ENCODE measurements at regions not wholly inside any gene's neighbourhood (a gene's known extent, or its start where the extent isn't known, plus 50 kb on each side); places are given as distances from the start of the nearest gene placed in this dataset.
"Not testable (repeated sequence)": the region's sequence is repeated elsewhere in the genome, so short reads cannot be mapped to it uniquely, and the experiment has no call there.

DNA sequence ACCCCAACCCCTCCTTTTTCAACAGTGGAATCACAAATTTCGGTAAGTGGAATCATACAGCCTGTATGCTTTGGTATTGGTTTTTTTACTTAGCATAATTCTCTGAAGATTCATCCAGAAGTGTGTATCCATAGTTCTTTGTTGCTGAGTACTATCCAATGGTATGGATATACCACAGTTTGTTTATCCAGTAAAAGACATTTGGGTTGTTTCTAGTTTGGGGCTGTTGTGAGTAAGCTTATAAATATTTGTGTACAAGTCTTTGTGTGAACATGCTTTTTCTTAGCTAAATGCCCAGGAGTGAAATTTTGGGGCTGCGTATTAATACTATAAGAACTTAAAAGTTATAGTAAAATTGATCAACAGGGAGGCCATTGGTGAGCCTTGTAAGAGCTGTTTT, 57.5 kb upstream of the GC start:
- no peak for DNase-seq (ENCODE audit: low spot score)

DNA sequence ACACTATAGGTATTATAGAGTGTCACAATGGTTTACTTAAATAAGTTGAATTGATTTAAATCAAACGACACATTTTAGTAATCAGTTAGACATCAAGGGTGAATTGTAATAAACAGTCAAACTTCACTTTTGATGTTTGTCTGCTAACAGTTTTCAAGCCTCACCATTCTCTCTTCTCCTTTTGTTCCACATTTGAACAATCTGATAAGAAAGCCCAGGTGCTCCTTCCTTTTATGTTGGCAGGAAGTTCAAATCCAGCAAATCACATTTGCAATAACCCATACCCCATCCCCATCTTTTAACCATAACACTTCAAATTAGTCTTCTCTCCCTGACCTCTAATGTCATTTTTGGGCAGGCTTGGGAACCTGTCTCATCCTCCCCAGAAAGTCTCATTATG, 63.4 kb upstream of the GC start:
- no peak for DNase-seq (ENCODE audit: low spot score)

GRCh38 chr4:71855944-71856343, 72.1 kb upstream of the GC start:
- DNase-seq (ENCODE audit: low spot score) = no peak

DNA sequence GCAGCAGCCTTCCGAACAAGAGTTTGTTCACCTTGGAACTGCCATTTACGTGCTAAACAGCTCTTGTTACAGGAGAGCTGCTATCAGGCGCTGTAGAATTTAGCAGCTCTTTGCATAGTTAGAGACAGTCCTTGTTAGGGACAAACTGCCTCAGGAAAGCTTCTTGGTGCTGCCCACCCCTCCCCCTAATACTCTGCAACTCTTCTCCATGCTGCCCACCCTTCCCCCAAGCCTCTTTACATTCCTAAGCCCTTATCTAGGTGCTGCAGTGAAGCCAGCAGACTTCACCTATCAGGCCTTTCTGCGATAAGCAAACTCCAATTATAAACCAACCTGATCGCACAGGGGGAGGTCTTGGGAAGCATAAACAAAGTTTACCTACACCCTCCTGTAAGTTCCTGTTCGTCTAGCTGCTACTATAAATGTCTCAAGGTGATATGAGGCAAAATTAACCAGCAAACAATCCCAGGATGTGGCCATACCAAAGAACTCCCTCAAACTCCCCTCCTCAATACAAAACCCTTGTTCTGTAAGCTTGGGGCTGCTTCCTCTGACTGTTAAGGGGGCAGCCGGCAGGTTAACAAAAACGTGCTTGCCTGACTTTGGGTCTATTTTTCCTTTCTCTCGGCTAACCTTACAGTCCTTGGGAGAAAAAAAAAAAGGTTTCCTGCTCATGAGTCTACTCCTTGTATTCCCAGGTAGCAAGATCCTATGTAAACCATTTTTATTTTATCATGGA, 74.0 kb upstream of the GC start:
- DNase-seq (ENCODE audit: low spot score) = no peak

- no peak for DNase-seq (ENCODE audit: low spot score)
These were observed 76.8 kb upstream of the GC start for GRCh38 chr4:71860643-71861042.

GRCh38 chr4:71862315-71862714, 78.4 kb upstream of the GC start:
- DNase-seq (ENCODE audit: low spot score) = no peak

DNA sequence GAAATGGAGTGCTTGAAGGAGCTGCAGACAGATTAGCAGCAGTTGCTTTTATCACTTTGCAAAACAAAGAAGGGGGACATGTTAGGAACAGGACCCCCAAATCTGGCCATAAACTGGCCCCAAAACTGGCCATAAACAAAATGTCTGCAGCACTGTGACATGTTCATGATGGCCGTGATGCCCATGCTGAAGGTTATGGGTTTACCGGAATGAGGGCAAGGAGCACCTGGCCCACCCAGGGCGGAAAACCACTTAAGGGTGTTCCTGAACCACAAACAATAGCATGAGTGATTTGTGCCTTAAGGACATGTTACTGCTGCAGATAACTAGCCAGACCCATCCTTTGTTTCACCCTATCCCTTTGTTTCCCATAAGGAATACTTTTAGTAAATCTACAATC, 79.6 kb upstream of the GC start:
- DNase-seq (ENCODE audit: low spot score) = no peak

GRCh38 chr4:71864380-71864779, 80.5 kb upstream of the GC start:
- DNase-seq (ENCODE audit: low spot score) = no peak

DNA sequence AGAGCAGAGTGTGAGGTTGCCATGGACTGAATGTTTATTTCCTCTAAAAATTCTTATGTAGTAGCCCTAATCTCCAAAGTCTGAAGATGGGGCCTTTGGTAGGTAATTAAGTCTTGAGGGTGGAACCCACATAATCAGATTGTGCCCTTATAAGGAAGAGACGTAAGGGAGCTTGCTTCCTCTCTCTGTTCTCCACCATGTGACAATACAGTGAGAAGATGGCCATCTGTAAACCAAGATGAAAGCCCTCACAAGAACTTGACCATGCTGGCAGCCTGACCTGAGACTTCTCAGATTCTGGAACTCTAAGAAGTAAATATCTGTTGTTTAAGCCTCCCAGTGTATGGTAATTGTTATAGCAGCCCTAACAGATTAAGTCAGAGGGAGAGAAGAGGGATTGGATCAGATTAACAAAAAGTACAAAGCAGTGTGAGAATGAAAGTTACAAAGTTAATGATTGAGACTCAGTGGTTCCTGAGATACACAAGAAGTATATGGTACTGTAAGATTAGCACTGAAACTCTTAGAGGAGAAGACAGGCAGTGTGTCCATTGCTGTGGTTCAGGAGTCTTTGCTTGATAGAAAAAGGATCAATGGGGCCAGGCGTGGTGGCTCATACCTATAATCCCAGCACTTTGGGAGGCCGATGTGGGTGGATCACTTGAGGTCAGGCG, 82.5 kb upstream of the GC start:
- DNase-seq (ENCODE audit: low spot score) = no peak

GRCh38 chr4:71867598-71867997, 83.7 kb upstream of the GC start:
- no peak for DNase-seq (ENCODE audit: low spot score)

- DNase-seq (ENCODE audit: low spot score) = no peak
These were observed 86.6 kb upstream of the GC start for GRCh38 chr4:71870456-71870855.

DNA sequence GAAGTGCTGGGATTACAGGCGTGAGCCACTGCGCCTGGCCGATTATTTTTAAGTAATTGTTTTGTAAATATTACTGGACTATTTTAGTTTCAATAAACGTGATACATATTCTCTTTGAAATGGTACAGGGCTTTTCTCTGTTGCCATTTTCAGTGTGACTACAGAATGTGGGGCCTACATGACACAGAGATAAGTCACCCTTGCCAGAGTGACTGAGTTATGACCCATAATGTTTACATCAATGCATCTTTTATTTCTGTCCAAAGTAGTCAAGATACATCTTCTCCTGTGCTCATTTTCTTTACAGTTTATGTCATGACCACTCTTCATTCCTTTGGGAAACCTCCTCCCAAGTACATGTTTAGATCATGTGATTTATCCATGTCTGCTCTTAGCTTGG, 88.3 kb upstream of the GC start:
- no peak for DNase-seq (ENCODE audit: low spot score)

- DNase-seq (ENCODE audit: low spot score) = no peak
These were observed 89.0 kb upstream of the GC start for GRCh38 chr4:71872767-71873415.

DNA sequence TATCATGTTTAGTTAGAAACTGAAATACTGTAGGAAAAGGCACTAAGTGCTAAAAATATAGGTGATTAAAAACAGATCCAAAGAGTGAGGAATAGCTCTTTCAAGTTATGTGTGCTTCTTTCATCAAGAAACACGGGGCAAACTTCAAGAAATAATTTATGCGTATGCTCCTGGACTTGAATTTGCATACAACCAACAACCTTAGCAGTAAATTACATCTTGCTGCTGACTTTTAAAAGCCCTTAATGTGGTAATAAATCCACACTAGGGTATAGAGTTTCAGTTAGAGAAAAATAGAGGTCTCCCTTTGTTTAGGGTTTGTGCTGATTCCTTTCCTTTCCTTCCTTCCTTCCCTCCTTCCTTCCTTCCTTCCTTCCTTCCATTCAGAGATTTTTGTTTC, 94.5 kb upstream of the GC start:
- DNase-seq (ENCODE audit: low spot score) = no peak

GRCh38 chr4:71882113-71882841, 98.4 kb upstream of the GC start:
- no peak for DNase-seq (ENCODE audit: low spot score)

DNA sequence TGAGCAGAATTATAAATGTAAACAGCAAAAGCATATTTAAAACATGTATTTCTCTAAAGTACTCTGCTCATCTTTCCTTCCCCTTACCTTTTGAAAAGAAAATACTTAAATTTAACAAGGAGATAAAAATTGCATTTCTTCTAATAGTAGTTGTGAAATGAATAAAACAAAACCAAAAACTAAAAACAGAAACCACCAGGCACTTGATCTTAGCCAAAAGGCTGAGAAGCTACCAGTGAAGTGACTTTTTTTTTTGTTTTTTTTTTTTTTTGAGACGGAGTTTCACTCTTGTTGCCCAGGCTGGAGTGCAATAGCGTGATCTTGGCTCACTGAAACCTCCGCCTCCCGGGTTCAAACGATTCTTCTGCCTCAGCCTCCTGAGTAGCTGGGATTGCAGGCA, 116.5 kb upstream of the GC start:
- not testable (repeated sequence) for DNase-seq (ENCODE audit: low spot score)

- not testable (repeated sequence) for DNase-seq (ENCODE audit: low spot score)
These were observed 121.7 kb upstream of the GC start for GRCh38 chr4:71905594-71905993.

- no peak for DNase-seq (ENCODE audit: low spot score)
These were observed 122.2 kb upstream of the GC start for GRCh38 chr4:71906096-71906495.

GRCh38 chr4:71907071-71907470, 123.2 kb upstream of the GC start:
- DNase-seq (ENCODE audit: low spot score) = no peak

DNA sequence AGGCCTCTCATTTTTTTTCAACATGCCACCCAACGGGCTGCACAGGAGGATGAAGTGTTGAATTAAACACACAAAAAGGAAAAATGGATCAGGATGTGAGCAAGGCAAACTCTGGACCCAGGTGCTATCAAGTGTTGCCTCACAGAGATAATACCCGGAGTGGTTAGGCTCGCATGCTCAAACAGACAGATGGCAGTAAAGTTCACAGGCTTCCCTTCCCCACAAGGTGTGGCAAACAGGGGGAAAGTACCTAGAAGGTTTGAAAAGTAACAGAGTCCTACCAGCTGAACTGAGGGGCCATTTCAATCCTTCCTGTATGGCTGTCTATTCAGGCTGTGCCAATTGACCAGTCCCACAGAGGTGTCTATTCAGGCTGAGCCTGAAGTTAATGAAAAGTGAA, 123.9 kb upstream of the GC start:
- DNase-seq (ENCODE audit: low spot score) = no peak

GRCh38 chr4:71913275-71913674, 118.5 kb upstream of the NPFFR2 start:
- no peak for DNase-seq (ENCODE audit: low spot score)

DNA sequence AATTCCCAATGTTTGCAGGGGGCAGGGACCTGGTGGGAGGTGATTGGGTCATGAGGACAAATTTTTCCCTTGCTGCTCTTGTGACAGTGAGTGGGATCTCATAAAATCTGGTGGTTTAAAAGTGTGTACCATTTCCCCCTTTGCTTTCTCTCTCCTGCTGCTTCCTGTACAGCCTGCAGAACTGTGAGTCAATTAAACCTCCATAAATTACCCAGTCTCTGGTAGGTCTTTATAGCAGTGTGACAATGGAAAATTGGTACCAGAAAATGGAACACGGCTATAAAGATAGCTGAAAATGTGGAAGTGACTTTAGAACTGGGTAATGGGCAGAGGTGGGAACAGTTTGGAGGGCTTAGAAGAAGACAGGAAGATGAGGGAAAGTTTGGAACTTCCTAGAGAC, 108.7 kb upstream of the NPFFR2 start:
- no peak for DNase-seq (ENCODE audit: low spot score)

- no peak for DNase-seq (ENCODE audit: low spot score)
These were observed 101.3 kb upstream of the NPFFR2 start for GRCh38 chr4:71930459-71930858.

All from COLO829 (cell line).